ENCODE measurements at regions not wholly inside any gene's neighbourhood (a gene's known extent, or its start where the extent isn't known, plus 50 kb on each side); places are given as distances from the start of the nearest gene placed in this dataset.

GRCh38 chr12:126430921-126431320, 1365.7 kb downstream of the AACS start:
- Histone ChIP-seq H3K9me3 (no peaks in the 10 kb centered on the region), H3K27ac (no peak overlapping the region), H3K4me3 (no peak overlapping the region), H3K36me3 (no peaks in the 10 kb centered on the region), H3K4me1 (no peaks in the 10 kb centered on the region), H3K27me3 (no peaks in the 10 kb centered on the region)
- ATAC-seq: no peak
- DNase-seq: no peak
- intact Hi-C loops (cut with DNase I): no loop called here
- no peak for TF ChIP-seq CTCF (IDR thresholded peaks at IDR 0.05)

GRCh38 chr12:126431767-126432166, 1366.5 kb downstream of the AACS start:
- Histone ChIP-seq H3K36me3 (no peaks in the 10 kb centered on the region), H3K9me3 (no peaks in the 10 kb centered on the region), H3K4me1 (no peaks in the 10 kb centered on the region), H3K27me3 (no peaks in the 10 kb centered on the region), H3K27ac (no peak overlapping the region), H3K4me3 (no peak overlapping the region)
- intact Hi-C loops (cut with DNase I): no loop called here
- no peak for ATAC-seq
- no peak for TF ChIP-seq CTCF (IDR thresholded peaks at IDR 0.05)
- DNase-seq: no peak

- Histone ChIP-seq H3K4me1 (no peaks in the 10 kb centered on the region), H3K36me3 (no peaks in the 10 kb centered on the region), H3K9me3 (no peaks in the 10 kb centered on the region), H3K27ac (no peak overlapping the region), H3K4me3 (no peak overlapping the region), H3K27me3 (no peaks in the 10 kb centered on the region)
- no peak for TF ChIP-seq CTCF (IDR thresholded peaks at IDR 0.05)
- DNase-seq (no peak), ATAC-seq (no peak)
- intact Hi-C loops (cut with DNase I): no loop called here
These were observed 1367.5 kb downstream of the AACS start for GRCh38 chr12:126432780-126433179.

- intact Hi-C loops (cut with DNase I): no loop called here
- no peak for TF ChIP-seq CTCF (IDR thresholded peaks at IDR 0.05)
- DNase-seq: no peak
These were observed 1369.3 kb downstream of the AACS start for GRCh38 chr12:126434412-126434985.

GRCh38 chr12:126436041-126436440, 1370.8 kb downstream of the AACS start:
- H3K9me3 ChIP-seq: no peaks in the 10 kb centered on the region
- DNase-seq (no peak), ATAC-seq (no peak)
- no peak overlapping the region for H3K4me3 ChIP-seq
- no peaks in the 10 kb centered on the region for H3K27me3 ChIP-seq
- H3K27ac ChIP-seq: no peak overlapping the region
- no peak for TF ChIP-seq CTCF (IDR thresholded peaks at IDR 0.05)
- intact Hi-C loops (cut with DNase I): no loop called here
- no peaks in the 10 kb centered on the region for H3K4me1 ChIP-seq
- H3K36me3 ChIP-seq: no peaks in the 10 kb centered on the region

More at GRCh38 chr12:126434412-126434985, 1369.3 kb downstream of the AACS start:
- ATAC-seq: no peak
- H3K9me3 ChIP-seq: no peaks in the 10 kb centered on the region
- no peak overlapping the region for H3K27ac ChIP-seq
- H3K4me3 ChIP-seq: no peak overlapping the region
- no peaks in the 10 kb centered on the region for H3K27me3 ChIP-seq
- no peaks in the 10 kb centered on the region for H3K36me3 ChIP-seq
- no peaks in the 10 kb centered on the region for H3K4me1 ChIP-seq

GRCh38 chr12:126437934-126438333, 1372.7 kb downstream of the AACS start:
- DNase-seq (no peak), ATAC-seq (no peak)
- Histone ChIP-seq H3K4me3 (no peak overlapping the region), H3K9me3 (no peaks in the 10 kb centered on the region), H3K36me3 (no peaks in the 10 kb centered on the region), H3K4me1 (no peaks in the 10 kb centered on the region), H3K27me3 (no peaks in the 10 kb centered on the region), H3K27ac (no peak overlapping the region)
- no peak for TF ChIP-seq CTCF (IDR thresholded peaks at IDR 0.05)
- intact Hi-C loops (cut with DNase I): no loop called here

All from upper lobe of right lung (tissue), 1 donor.